Stimulated activated CD4-positive, alpha-beta T cell treated with anti-CD3 and anti-CD28 coated beads, Interleukin-15, amount 100 ng/mL, for 1 hour (primary cell): ENCODE measurements at regions not wholly inside any gene's neighbourhood (a gene's known extent, or its start where the extent isn't known, plus 50 kb on each side); places are given as distances from the start of the nearest gene placed in this dataset.

Experiments used
- DNase-seq, 2 donors: peaks; one replicate each; pipeline ENCODE4 v3.0.0-alpha.2; 2020; ENCODE audit warnings: low read depth in 1 of 2, low spot score in 1 of 2

DNA sequence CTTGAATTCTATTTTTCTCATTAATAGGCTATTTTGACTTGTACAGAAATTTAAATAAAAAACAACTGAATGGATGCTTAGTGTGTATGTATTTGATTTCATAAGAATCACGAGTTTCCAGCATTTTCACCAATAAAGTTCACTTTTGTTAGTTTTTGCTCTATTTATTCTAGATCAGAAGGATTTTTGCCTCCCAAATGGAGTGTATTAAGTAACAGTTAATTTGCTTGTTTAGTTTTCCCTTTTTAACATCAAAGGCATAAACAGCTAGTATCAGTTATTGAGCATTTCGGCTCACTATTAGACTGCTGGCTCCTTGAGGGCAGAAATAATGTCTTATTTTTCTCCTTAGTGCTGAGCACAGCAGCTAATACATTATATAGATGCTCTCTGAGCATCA is 414.1 kb downstream of the FGF9 start:
- no peak for DNase-seq

GRCh38 chr13:22086597-22087330 is 415.9 kb downstream of the FGF9 start:
- no peak for DNase-seq

- DNase-seq: no peak
Observed at GRCh38 chr13:22090106-22090505, 419.2 kb downstream of the FGF9 start.

GRCh38 chr13:22091222-22091970 is 420.5 kb downstream of the FGF9 start:
- DNase-seq: no peak

DNA sequence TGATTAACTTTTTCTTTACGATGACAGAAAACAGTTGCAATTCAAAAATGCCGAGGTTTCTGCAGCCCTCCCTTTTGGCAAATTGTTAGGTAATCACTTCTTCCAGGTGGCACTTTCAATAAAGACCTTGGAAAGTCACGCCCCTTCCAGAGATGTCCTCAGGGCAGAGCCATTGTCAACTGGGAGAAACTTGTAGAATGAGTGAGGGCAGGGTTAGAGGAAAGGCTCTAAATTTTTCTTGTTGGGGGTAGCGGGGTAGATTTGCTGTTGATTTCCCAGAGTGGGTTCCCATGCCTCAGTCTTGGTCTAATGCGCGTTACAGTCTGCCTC is 421.1 kb downstream of the FGF9 start:
- DNase-seq: no peak

DNA sequence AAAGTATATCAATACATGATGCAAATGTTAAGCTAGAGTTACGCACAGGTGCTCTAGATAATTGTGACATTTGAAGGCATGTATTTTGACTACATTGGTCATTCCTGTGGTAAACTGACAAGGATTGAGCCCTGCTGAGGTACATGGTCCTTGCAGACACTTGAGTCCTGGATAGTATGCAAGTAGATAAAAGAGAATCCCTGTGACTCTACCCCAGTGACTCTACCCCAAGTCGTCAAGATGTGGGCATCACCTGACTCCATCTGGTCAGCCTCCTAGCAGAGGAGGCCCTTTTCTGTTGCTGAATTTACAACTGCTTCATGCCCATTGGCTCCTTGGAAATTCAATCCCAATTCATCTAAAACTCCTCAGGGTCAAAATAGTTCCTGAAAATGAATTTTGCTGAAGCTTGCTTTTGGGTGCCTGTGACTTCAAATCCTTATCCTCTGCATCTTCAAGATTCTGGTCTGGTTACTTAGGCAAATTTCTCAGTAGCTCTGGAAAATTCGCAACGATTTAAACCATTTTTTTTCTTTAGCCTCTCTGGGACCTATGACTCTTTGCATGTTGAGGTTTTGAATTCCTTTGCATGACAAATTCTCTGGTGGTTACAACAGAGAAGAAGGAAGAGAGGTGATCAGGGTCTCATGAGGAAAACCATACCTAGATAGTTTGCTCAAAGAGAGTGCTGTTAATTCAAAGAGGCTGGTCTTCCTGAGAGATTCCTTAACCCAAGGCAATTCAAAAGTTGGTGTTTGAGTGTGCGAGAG is 422.1 kb downstream of the FGF9 start:
- DNase-seq: no peak

DNA sequence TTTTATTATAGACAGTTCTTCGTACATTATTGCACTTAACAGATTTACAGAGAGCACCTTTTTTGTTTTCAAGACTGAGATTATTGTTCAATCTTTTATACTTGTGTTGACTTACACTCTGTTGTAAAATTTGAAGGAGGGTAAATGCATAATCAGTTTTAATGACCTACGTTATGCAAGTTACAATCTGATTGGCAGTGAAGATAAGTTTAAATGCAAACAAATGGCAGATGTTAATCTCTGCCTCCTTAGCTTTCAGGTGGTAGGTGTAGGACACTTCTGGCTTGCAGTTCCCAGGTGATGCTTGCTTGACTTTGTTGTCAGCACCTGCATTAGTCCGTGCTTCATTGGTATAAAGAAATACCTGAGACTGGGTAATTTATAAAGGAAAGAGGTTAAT is 424.9 kb downstream of the FGF9 start:
- DNase-seq: no peak

- DNase-seq: no peak
Observed at GRCh38 chr13:22099585-22099984, 428.7 kb downstream of the FGF9 start.

DNA sequence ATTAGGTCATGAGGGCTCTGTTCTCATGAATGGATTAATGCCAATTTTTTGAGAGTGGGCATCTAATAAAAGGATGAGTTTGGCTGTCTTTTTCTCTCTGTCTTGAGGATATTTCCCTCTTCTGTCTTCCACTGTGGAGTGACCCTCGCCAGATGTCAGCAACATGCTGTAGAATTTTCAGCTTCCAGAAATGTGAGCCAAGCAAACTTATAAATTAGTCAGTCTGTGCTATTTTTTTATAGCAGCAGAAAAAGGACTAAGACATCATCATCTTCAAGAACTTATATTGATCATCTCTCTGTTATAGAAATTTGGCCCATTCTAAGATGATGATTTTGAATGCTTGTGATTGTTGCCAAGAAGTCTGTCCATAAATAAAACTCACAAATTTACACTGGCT is 431.4 kb downstream of the FGF9 start:
- no peak for DNase-seq

DNA sequence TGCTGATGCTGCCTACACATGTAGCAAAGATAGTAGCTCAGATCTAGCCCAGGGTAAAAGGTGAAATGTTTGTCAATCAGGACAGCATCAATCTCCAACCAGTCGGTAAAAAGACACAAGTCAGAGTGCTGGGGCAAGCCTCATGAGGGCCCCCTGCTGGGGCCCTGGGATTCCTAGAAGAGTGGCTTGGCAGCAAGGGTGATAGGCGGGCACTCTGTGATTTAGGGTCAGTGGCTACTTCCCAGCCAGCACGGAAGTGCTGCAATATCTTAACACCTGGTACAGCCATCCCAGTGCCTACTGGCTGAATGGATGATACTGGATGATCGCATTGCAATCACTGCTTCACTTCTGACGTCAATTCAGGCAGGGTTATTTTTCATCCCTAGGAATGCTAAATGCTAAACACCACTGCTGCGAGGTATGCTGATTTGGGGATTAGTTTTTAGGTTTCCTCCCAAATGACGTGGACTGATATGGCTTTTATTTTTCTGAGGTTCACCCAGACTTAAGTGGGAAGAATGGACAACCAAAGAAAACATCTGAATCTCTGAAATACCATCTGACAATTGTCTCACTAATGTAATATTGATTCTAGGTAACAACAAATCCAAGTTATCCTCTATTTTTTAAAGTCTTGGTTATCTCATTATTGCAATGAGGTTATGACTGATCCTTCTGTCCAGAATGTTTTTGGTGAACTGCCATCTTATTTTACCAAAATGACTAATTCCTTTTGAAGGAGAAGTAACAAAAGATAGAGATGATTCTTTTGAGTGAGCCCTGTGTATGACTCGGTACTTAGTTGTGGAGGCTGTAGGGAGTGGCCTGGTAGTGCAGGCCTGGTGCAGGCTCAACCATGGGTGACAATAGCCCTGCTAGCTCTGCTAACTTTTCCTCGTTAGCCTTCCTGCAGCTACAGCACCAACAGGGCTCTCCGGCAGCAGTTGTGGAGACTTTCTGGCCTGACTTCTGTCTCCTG is 432.5 kb downstream of the FGF9 start:
- DNase-seq: no peak

DNA sequence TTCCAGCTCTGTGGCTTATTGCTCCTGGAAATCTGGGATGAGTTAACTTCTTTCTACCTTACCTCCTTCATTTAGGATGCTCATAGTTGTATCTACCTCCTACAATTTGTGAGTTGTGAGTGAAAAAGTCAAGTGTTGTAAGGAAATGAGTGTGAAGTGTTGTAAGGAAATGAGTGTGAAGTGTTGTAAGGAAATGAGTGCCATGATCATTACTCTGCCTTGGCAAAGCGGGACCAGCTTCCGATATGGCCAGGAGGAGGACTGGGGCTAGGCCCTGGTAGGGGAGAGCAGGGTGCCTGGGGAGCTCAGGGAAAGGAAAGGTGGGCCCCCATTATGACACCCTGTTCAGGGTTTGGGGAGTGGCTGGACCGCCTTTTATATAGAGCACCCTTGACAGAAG is 435.2 kb downstream of the FGF9 start:
- no peak for DNase-seq

GRCh38 chr13:22107549-22107948 is 436.7 kb downstream of the FGF9 start:
- DNase-seq: no peak

- no peak for DNase-seq
Observed at GRCh38 chr13:22108283-22108942, 437.5 kb downstream of the FGF9 start.

DNA sequence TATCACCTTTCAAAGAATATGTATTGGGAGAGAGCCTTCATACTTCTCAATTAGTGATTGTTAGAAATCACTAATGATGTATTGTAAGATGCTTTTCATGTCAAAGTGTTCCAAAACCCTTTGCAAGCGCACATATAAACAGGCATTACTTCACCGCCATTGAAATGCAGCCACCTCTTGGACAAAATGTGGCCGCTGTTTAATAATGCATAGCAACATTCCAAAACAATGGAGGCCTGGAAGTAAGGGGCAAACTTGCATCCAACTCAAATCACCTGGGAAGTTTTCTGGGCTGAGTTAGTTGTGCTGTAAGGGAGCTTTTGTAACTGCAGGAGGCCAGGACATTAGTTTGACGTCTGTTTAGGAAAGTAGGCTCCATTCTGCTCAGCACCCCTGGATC is 438.1 kb downstream of the FGF9 start:
- DNase-seq: no peak

DNA sequence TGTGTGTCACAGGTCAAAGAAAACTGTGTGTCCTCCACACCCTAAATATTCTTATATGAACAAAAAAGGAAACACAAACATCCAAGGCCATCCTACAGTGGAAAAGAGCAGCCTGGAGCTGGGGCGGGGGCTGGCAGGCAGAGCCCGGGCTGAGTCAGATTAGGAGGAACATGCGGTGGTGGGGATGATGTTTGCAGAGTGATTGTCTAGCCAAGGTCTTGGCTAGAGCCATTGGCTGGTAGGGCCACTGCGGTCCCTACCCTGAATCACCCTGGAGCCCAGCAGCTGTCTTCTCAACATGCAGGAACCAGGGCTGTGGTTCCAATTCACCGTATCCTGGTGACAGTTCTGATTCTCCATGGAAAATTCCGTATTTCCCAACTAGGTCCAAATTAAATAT is 439.5 kb downstream of the FGF9 start:
- no peak for DNase-seq

- DNase-seq: no peak
Observed at GRCh38 chr13:22111152-22111783, 440.4 kb downstream of the FGF9 start.

DNA sequence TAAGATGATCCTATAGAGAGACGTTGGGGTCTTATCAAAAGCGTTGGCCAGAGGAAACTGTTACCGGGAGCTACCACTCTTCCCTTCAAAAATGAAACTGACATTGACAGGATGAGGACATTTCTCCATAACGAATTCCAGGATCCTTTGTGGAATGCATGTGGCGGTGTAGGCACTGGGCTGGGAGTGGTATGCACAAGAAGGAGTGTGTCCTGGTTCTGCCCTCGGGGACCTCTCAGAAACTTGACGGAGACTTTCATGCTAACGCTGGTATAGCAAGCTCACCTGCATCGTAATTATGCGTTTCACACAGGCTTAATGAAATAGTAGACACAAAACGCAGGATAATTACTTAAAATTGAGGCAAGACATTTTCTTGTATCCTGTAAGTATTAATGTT is 441.1 kb downstream of the FGF9 start:
- DNase-seq: no peak

DNA sequence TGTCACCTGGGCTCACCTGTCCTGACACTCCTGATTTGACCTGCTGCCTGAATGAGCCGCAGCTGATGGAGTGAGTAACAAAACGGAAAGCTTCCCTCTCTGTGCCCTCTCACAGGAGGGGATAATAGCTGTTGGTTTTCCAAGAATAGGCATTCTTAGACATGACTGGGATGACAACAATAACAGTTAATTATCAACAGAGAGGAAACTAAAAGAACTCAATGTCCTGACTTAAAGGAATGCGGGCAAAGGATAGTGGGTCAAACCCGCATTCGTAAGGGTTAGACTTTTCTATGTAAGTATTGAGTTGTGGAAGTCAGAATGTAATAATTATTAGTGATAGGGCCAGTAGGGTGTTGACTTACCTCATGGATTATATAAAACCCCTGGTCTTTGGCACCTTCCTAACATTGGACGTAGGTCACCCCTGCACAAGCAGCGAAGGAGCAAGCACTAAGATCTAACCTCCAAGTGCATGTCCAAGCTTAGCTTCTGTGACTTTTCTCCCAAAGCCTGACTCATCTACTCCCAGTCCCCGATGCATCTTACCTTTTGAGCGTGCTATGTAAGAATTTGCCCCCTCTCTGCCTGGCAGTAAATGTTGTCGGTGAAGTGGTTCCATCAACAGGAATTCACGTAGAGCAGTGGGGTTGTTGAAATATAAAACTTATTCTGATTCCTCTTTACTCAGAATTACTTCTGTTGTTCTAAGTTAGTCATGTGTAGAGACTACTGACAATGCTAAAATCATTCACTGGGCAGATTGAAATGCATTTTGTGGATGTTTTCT is 442.3 kb downstream of the FGF9 start:
- no peak for DNase-seq

- DNase-seq: no peak
Observed at GRCh38 chr13:22114630-22115311, 443.9 kb downstream of the FGF9 start.
